ENCODE measurements at regions not wholly inside any gene's neighbourhood (a gene's known extent, or its start where the extent isn't known, plus 50 kb on each side); places are given as distances from the start of the nearest gene placed in this dataset.

GRCh38 chr3:28672406-28672805 is 323.8 kb upstream of the AZI2 start (continued):
- TF ChIP-seq KAT2A (conservative IDR thresholded peaks at IDR 0.05; ENCODE audit: control insufficient read depth, low read depth, low read length) = no peak

GRCh38 chr3:28673446-28673845 is 324.8 kb upstream of the AZI2 start:
- ChIA-PET CTCF (interaction anchor here (1.2 kb wide), 1 partner anchor 12 kb away, joined by 3 read pairs; no protein-coding TSS in a partner anchor), SMC1A (ENCODE audit: uncharacterized antibody, unreplicated experiment) (no interaction called here), RAD21 (ENCODE audit: unreplicated experiment) (no interaction called here), POLR2A (no interaction called here)
- no peaks in the 10 kb centered on the region for H3K27me3 ChIP-seq (replicated peaks in 1 of 2; ENCODE audit: control insufficient read depth in 2 of 2, insufficient read depth in 2 of 2, low read length in 1 of 2)
- TF ChIP-seq RELB (IDR thresholded peaks at IDR 0.05; ENCODE audit: low read depth) = no peak
- TF ChIP-seq ZBED1 (IDR thresholded peaks at IDR 0.05; ENCODE audit: borderline replicate concordance) = no peak
- TF ChIP-seq HDAC2 (IDR thresholded peaks at IDR 0.05) = no peak
- TF ChIP-seq BHLHE40 (IDR thresholded peaks at IDR 0.05; ENCODE audit: borderline replicate concordance in 1 of 2, low read depth in 2 of 2, low read length in 1 of 2) = no peak
- no peak for TF ChIP-seq PAX8 (IDR thresholded peaks at IDR 0.05)
- TF ChIP-seq ZNF687 (IDR thresholded peaks at IDR 0.05) = no peak
- no peak overlapping the region for H3K4me3 ChIP-seq
- in situ Hi-C loops (cut with MboI) (no loop called here), intact Hi-C loops (cut with micrococcal nuclease; ENCODE audit: unreplicated experiment) (no loop called here)
- FAIRE-seq (no peak), ATAC-seq (no peak), DNase-seq (ENCODE audit: low read depth, low spot score) (no peak)
- 0% methylated on average over 3 of the region's 3 CpGs for WGBS (ENCODE audit: insufficient coverage, insufficient replicate concordance, low lambda C conversion rate, missing lambda C conversion rate)
- no peaks in the 10 kb centered on the region for H3K36me3 ChIP-seq (ENCODE audit: control insufficient read depth in 2 of 2, insufficient read depth in 2 of 2, low read length in 1 of 2)
- H2AFZ ChIP-seq (ENCODE audit: control insufficient read depth, low read depth, low read length) = no peak overlapping the region
- BruUV-seq (replicated peaks) = no TSS peak
- H3K9me3 ChIP-seq (replicated peaks; ENCODE audit: control insufficient read depth, insufficient read depth, low read length) = no peaks in the 10 kb centered on the region; the same call in 2 of the 3 replicates
- no peaks in the 10 kb centered on the region for H3K79me2 ChIP-seq (ENCODE audit: control insufficient read depth, insufficient read depth, low read length)
- no peaks in the 10 kb centered on the region for H4K20me1 ChIP-seq (ENCODE audit: control insufficient read depth, insufficient read depth)
- H3K4me2 ChIP-seq (ENCODE audit: control insufficient read depth, insufficient read depth) = no peak overlapping the region
- no peak overlapping the region for H3K27ac ChIP-seq (ENCODE audit: control insufficient read depth, insufficient read depth)
- H3K4me1 ChIP-seq (ENCODE audit: control insufficient read depth, insufficient read depth, low read length) = no peaks in the 10 kb centered on the region
- no peak overlapping the region for H3K9ac ChIP-seq (ENCODE audit: control insufficient read depth, insufficient read depth, low read length)

Measured in GM12878 (cell line).